K562 (cell line): ENCODE measurements at regions not wholly inside any gene's neighbourhood (a gene's known extent, or its start where the extent isn't known, plus 50 kb on each side); places are given as distances from the start of the nearest gene placed in this dataset.

ENCODE experiments used
- ATAC-seq: fragments of 200-7000 bp; cut with Tn5 transposase; 3 replicates; pipeline ENCODE4 v1.9.1; 2020; ENCODE audit warnings: moderate library complexity
- BruUV-seq: library from RNA; stranded (reverse); fragments of 400-500 nt; replicated peaks from 2 replicates; lab custom pipeline; 2021; lab: Mats Ljungman, UMichigan
- CTCF ChIA-PET: fragments of 300-600 bp; formaldehyde crosslinking; extraction: SDS; loops from one replicate; lab custom pipeline; 2021; ENCODE audit warnings: low intra/inter-chr PET ratio; lab: Yijun Ruan, JAX
- POLR2A ChIA-PET: fragments of 300-600, 350-650 bp; sonication (Branson Sonifier 250); formaldehyde crosslinking; extraction: SDS; loops from one replicate; lab custom pipeline; 2021; ENCODE audit warnings: antibody characterized with exemption, inconsistent platforms; lab: Yijun Ruan, JAX
- DNase-seq, 4 experiments: peaks; one replicate each; pipeline versions ENCODE4 v3.0.0 to v3.0.0-alpha.2; 2011 to 2018; ENCODE audit warnings: low spot score in 3 of 4, mixed read lengths in 3 of 4; ENCODE audit errors: extremely low read depth in 1 of 4
- FAIRE-seq: peaks from 2 replicates; lab custom pipeline; 2011; peaks lifted over from hg19 to GRCh38; lab: Jason Lieb, UNC
- H2AFZ ChIP-seq: 2 replicates; pipeline ENCODE4 v1.6.0; 2011; ENCODE audit warnings: low read depth, low read length, control low read depth, inconsistent platforms
- H3K27ac ChIP-seq: fragments of 200-600 bp; 3 replicates; pipeline ENCODE4 v1.8.0; 2011; ENCODE audit warnings: low read depth, mild to moderate bottlenecking, control low read depth, inconsistent platforms, low read length, moderate library complexity, mixed read lengths; ENCODE audit errors: extremely low read depth
- H3K27me3 ChIP-seq, 2 experiments: fragments of 300-600 bp in 1 of 2; 2 replicates in 1 of 2; 3 replicates in 1 of 2; pipeline versions ENCODE4 v1.6.0 to v1.8.0; 2011; ENCODE audit warnings: inconsistent platforms in 2 of 2, low read length in 2 of 2, mild to moderate bottlenecking in 1 of 2, mixed read lengths in 1 of 2, moderate library complexity in 1 of 2; ENCODE audit not compliant: control insufficient read depth in 2 of 2, insufficient read depth in 2 of 2
- H3K36me3 ChIP-seq: fragments of 300-600 bp; 3 replicates; pipeline ENCODE4 v1.8.0; 2011; ENCODE audit warnings: mild to moderate bottlenecking, low read length, inconsistent platforms; ENCODE audit not compliant: control insufficient read depth, insufficient read depth
- H3K4me1 ChIP-seq, 2 experiments: fragments of 200-600 bp in 1 of 2; replicated peaks in 1 of 2; 2 replicates in 1 of 2; 3 replicates in 1 of 2; pipeline versions ENCODE4 v1.5.1 to v1.8.0; 2011; ENCODE audit warnings: inconsistent platforms in 2 of 2, low read length in 2 of 2, mild to moderate bottlenecking in 1 of 2, mixed read lengths in 1 of 2, moderate library complexity in 1 of 2; ENCODE audit not compliant: control insufficient read depth in 2 of 2, insufficient read depth in 2 of 2
- H3K4me2 ChIP-seq: 2 replicates; pipeline ENCODE4 v1.6.1; 2011; ENCODE audit warnings: low read length, control low read depth, inconsistent platforms, mixed read lengths; ENCODE audit not compliant: insufficient read depth
- H3K4me3 ChIP-seq: fragments of 200-600 bp; sonication (generic), shearing (Covaris generic); 2 replicates; pipeline ENCODE4 v1.5.1; 2016; ENCODE audit warnings: control low read depth, inconsistent platforms
- H3K79me2 ChIP-seq: fragments of 200-600 bp; 3 replicates; pipeline ENCODE4 v1.8.0; 2011; ENCODE audit warnings: low read length, inconsistent platforms; ENCODE audit not compliant: control insufficient read depth, insufficient read depth
- H3K9ac ChIP-seq, 2 experiments: 2 replicates each; pipeline versions ENCODE4 v1.6.0 to v1.6.1; 2011; ENCODE audit warnings: low read depth in 2 of 2, low read length in 2 of 2, control low read depth in 1 of 2, inconsistent platforms in 1 of 2, mild to moderate bottlenecking in 1 of 2, mixed read lengths in 1 of 2; ENCODE audit not compliant: insufficient read depth in 1 of 2
- H3K9me1 ChIP-seq: one replicate; pipeline ENCODE4 v1.6.0; 2011; ENCODE audit warnings: inconsistent platforms, mild to moderate bottlenecking, low read length, moderate library complexity; ENCODE audit not compliant: control insufficient read depth, insufficient read depth
- H3K9me3 ChIP-seq: replicated peaks from 2 replicates; pipeline ENCODE4 v1.5.1; 2011; ENCODE audit warnings: low read depth, low read length, inconsistent platforms; ENCODE audit not compliant: control insufficient read depth, insufficient read depth
- H4K20me1 ChIP-seq: replicated peaks from 2 replicates; pipeline ENCODE4 v1.6.1; 2011; ENCODE audit warnings: low read length, inconsistent platforms, mixed read lengths; ENCODE audit not compliant: control insufficient read depth, insufficient read depth
- BACH1 ChIP-seq: fragments of 200-800 bp; sonication (Bioruptor generic); IDR thresholded peaks from 2 replicates; pipeline ENCODE4 v1.6.1; 2016; ENCODE audit warnings: missing genetic modification characterization, missing compliant biosample characterization
- BRF1 ChIP-seq: IDR thresholded peaks from 3 replicates; pipeline ENCODE4 v1.6.1; 2011; ENCODE audit warnings: borderline replicate concordance, mild to moderate bottlenecking; ENCODE audit not compliant: insufficient read length; ENCODE audit errors: extremely low read depth
- ELF1 ChIP-seq: fragments of 200-800 bp; sonication (Bioruptor generic); IDR thresholded peaks from 2 replicates; pipeline ENCODE4 v1.6.1; 2016; ENCODE audit warnings: missing genetic modification characterization, missing compliant biosample characterization
- ILF3 ChIP-seq: fragments of 450-650 bp; IDR thresholded peaks from 2 replicates; pipeline ENCODE4 v1.6.1; 2018; ENCODE audit warnings: antibody characterized with exemption, mild to moderate bottlenecking, moderate library complexity, borderline replicate concordance
- MED1 ChIP-seq: sonication (generic); formaldehyde crosslinking; IDR thresholded peaks from 2 replicates; pipeline ENCODE4 v1.8.1; 2023; ENCODE audit warnings: missing genetic modification reagents, borderline replicate concordance
- RFX7 ChIP-seq: fragments of 250-450 bp; sonication (Bioruptor Pico); IDR thresholded peaks from 2 replicates; pipeline ENCODE4 v1.5.1; 2021; ENCODE audit warnings: mild to moderate bottlenecking
- ZNF644 ChIP-seq: fragments of 200-800 bp; sonication (Bioruptor generic); IDR thresholded peaks from 2 replicates; pipeline ENCODE4 v1.6.1; 2016; ENCODE audit warnings: low read depth, missing genetic modification characterization, missing compliant biosample characterization
- WGBS: fragments of 100-300 bp; shearing (Covaris generic); methylation state at CpG from one replicate; pipeline ENCODE4 v1.1.6; 2016; ENCODE audit warnings: low coverage, mixed read lengths; ENCODE audit not compliant: insufficient coverage; ENCODE audit errors: missing lambda C conversion rate; 5-methylcytosine and 5-hydroxymethylcytosine counted together
- in situ Hi-C: fragments of 300-500 bp; cut with MboI; formaldehyde crosslinking; loops from 4 replicates; pipeline ENCODE4 v1.15.0; 2018; ENCODE audit warnings: inconsistent platforms, mixed read lengths
- intact Hi-C: fragments of 100-400 bp; cut with micrococcal nuclease; formaldehyde crosslinking; loops from 2 replicates; pipeline ENCODE4 v1.14.2; 2022
- TF ChIP-seq, protein P1 (sequence below), 3 experiments: fragments of 200-800 bp in 1 of 3; fragments of 250-450 bp in 1 of 3; fragments of 450-650 bp in 1 of 3; sonication (Bioruptor Pico) in 1 of 3; sonication (Bioruptor generic) in 1 of 3; formaldehyde crosslinking in 1 of 3; IDR thresholded peaks; 2 replicates each; pipeline versions ENCODE4 v1.6.1 to v1.8.0; 2016 to 2022; ENCODE audit warnings: mild to moderate bottlenecking in 2 of 3, missing genetic modification characterization in 2 of 3, missing compliant biosample characterization in 1 of 3, moderate library complexity in 1 of 3
- TF ChIP-seq, protein P2 (sequence below): fragments of 250-450 bp; sonication (Bioruptor Pico); IDR thresholded peaks from 2 replicates; pipeline ENCODE4 v1.8.0; 2022; ENCODE audit warnings: inconsistent platforms, mild to moderate bottlenecking, moderate library complexity, borderline replicate concordance
- TF ChIP-seq, protein P3 (sequence below): fragments of 450-650 bp; formaldehyde crosslinking; IDR thresholded peaks from 2 replicates; pipeline ENCODE4 v1.4.0; 2020; ENCODE audit warnings: mild to moderate bottlenecking, moderate library complexity
- TF ChIP-seq, protein P4 (sequence below): IDR thresholded peaks from 2 replicates; pipeline ENCODE4 v1.6.1; 2016; ENCODE audit warnings: missing genetic modification characterization, missing compliant biosample characterization
- TF ChIP-seq, protein P5 (sequence below): fragments of 250-450 bp; sonication (Bioruptor Pico); IDR thresholded peaks from 2 replicates; pipeline ENCODE4 v1.6.1; 2021; ENCODE audit warnings: mild to moderate bottlenecking

DNA sequence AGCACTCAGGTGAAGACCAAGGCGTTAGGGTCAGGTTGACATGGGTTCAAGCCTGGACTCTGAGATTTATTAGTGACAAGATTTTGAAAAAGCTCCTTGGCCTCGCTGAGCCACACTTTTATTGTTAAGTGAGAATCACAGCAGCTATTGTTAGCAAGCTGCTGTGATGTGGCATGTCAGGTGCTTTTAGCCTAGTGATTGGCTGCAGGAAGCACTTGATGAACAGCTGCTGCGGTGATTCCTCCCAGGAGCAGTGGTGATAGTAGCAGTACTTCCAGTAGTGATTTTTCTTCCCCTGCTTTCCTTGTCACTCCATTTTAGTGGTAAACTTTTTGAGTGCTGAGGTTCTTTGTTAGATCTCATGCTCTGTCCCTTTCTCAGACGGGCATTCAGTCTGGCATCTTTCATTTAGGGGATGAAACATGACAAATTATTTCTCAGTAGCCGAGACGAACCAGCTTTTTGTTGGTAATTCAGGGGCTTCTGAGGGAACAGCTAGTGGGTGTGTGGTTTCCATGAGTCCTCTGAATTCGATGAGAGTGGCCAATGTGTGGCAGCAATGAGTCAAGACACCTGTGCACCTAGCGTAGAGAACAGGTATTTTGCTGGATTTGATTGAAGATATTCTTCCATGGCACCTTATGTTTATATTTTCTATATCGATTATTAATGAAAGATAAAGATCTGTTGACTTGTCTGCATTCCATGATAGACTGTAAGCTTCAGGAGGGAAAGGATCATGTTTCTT is 696.7 kb downstream of the DHX35 start:
- no peaks in the 10 kb centered on the region for H3K79me2 ChIP-seq
- H3K9me3 ChIP-seq = no peaks in the 10 kb centered on the region; the same call in 1 of the 2 replicates
- H3K36me3 ChIP-seq = no peaks in the 10 kb centered on the region
- no peak overlapping the region for H3K9ac ChIP-seq
- ATAC-seq = no peak
- CTCF ChIA-PET = no interaction called here
- no peaks in the 10 kb centered on the region for H3K9me1 ChIP-seq
- no peak overlapping the region for H3K27ac ChIP-seq
- POLR2A ChIA-PET = no interaction called here
- no peak for FAIRE-seq
- in situ Hi-C loops (no loop called here), intact Hi-C loops (no loop called here)
- no TSS peak for BruUV-seq
- H3K27me3 ChIP-seq = no peaks in the 10 kb centered on the region
- no peak overlapping the region for H3K4me2 ChIP-seq
- no peak for DNase-seq
- no peak overlapping the region for H3K4me3 ChIP-seq
- H2AFZ ChIP-seq = no peak overlapping the region
- 2% methylated on average over 9 of the region's 9 CpGs for WGBS
- no peaks in the 10 kb centered on the region for H4K20me1 ChIP-seq
- no peaks in the 10 kb centered on the region for H3K4me1 ChIP-seq
- TF ChIP-seq, protein P1, sequence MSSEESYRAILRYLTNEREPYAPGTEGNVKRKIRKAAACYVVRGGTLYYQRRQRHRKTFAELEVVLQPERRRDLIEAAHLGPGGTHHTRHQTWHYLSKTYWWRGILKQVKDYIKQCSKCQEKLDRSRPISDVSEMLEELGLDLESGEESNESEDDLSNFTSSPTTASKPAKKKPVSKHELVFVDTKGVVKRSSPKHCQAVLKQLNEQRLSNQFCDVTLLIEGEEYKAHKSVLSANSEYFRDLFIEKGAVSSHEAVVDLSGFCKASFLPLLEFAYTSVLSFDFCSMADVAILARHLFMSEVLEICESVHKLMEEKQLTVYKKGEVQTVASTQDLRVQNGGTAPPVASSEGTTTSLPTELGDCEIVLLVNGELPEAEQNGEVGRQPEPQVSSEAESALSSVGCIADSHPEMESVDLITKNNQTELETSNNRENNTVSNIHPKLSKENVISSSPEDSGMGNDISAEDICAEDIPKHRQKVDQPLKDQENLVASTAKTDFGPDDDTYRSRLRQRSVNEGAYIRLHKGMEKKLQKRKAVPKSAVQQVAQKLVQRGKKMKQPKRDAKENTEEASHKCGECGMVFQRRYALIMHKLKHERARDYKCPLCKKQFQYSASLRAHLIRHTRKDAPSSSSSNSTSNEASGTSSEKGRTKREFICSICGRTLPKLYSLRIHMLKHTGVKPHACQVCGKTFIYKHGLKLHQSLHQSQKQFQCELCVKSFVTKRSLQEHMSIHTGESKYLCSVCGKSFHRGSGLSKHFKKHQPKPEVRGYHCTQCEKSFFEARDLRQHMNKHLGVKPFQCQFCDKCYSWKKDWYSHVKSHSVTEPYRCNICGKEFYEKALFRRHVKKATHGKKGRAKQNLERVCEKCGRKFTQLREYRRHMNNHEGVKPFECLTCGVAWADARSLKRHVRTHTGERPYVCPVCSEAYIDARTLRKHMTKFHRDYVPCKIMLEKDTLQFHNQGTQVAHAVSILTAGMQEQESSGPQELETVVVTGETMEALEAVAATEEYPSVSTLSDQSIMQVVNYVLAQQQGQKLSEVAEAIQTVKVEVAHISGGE (CRISPR knock-in tag; IDR thresholded peaks at IDR 0.05) = no peak
- TF ChIP-seq, protein P2, sequence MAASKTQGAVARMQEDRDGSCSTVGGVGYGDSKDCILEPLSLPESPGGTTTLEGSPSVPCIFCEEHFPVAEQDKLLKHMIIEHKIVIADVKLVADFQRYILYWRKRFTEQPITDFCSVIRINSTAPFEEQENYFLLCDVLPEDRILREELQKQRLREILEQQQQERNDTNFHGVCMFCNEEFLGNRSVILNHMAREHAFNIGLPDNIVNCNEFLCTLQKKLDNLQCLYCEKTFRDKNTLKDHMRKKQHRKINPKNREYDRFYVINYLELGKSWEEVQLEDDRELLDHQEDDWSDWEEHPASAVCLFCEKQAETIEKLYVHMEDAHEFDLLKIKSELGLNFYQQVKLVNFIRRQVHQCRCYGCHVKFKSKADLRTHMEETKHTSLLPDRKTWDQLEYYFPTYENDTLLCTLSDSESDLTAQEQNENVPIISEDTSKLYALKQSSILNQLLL = no peak
- TF ChIP-seq, protein P3, sequence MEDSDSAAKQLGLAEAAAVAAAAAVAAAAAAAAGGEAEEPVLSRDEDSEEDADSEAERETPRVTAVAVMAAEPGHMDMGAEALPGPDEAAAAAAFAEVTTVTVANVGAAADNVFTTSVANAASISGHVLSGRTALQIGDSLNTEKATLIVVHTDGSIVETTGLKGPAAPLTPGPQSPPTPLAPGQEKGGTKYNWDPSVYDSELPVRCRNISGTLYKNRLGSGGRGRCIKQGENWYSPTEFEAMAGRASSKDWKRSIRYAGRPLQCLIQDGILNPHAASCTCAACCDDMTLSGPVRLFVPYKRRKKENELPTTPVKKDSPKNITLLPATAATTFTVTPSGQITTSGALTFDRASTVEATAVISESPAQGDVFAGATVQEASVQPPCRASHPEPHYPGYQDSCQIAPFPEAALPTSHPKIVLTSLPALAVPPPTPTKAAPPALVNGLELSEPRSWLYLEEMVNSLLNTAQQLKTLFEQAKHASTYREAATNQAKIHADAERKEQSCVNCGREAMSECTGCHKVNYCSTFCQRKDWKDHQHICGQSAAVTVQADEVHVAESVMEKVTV (CRISPR knock-in tag) = no peak
- TF ChIP-seq ELF1 (no peak), RFX7 (CRISPR knock-in tag) (no peak), ZNF644 (no peak), BRF1 (no peak), ILF3 (no peak), MED1 (CRISPR knock-in tag) (no peak), BACH1 (no peak)
- TF ChIP-seq, protein P4, sequence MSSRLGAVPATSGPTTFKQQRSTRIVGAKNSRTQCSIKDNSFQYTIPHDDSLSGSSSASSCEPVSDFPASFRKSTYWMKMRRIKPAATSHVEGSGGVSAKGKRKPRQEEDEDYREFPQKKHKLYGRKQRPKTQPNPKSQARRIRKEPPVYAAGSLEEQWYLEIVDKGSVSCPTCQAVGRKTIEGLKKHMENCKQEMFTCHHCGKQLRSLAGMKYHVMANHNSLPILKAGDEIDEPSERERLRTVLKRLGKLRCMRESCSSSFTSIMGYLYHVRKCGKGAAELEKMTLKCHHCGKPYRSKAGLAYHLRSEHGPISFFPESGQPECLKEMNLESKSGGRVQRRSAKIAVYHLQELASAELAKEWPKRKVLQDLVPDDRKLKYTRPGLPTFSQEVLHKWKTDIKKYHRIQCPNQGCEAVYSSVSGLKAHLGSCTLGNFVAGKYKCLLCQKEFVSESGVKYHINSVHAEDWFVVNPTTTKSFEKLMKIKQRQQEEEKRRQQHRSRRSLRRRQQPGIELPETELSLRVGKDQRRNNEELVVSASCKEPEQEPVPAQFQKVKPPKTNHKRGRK = no peak
- TF ChIP-seq, protein P5, sequence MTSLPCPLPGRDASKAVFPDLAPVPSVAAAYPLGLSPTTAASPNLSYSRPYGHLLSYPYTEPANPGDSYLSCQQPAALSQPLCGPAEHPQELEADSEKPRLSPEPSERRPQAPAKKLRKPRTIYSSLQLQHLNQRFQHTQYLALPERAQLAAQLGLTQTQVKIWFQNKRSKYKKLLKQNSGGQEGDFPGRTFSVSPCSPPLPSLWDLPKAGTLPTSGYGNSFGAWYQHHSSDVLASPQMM (CRISPR knock-in tag) = no peak
